IMR-90 (cell line): ENCODE measurements at regions not wholly inside any gene's neighbourhood (a gene's known extent, or its start where the extent isn't known, plus 50 kb on each side); places are given as distances from the start of the nearest gene placed in this dataset.

ENCODE experiments used
- ATAC-seq: fragments of 200-7000 bp; cut with Tn5 transposase; 2 replicates; pipeline ENCODE4 v1.9.1; 2020; ENCODE audit warnings: low read depth, mild to moderate bottlenecking, moderate library complexity
- BruUV-seq: library from RNA; stranded (reverse); fragments of 400-500 nt; replicated peaks from 2 replicates; lab custom pipeline; 2021; lab: Mats Ljungman, UMichigan
- CTCF ChIA-PET: fragments of 300-600 bp; formaldehyde crosslinking; extraction: SDS; loops from one replicate; lab custom pipeline; 2021; ENCODE audit warnings: antibody characterized with exemption; lab: Yijun Ruan, JAX
- POLR2A ChIA-PET: fragments of 300-600 bp; sonication (Branson Sonifier 250); formaldehyde crosslinking; loops from one replicate; lab custom pipeline; 2022; ENCODE audit warnings: antibody characterized with exemption; ENCODE audit not compliant: unreplicated experiment; lab: Charles Lee
- DNase-seq: peaks from one replicate; pipeline ENCODE4 v3.0.0; 2013
- H2AFZ ChIP-seq: replicated peaks from 2 replicates; pipeline ENCODE3; 2013; ENCODE audit warnings: low read length, mild to moderate bottlenecking; ENCODE audit not compliant: poor library complexity
- H2AK5ac ChIP-seq: 2 replicates; pipeline ENCODE4 v1.6.1; 2013; ENCODE audit warnings: low read depth, low read length, inconsistent platforms
- H2AK9ac ChIP-seq: replicated peaks from 2 replicates; pipeline ENCODE3; 2013; ENCODE audit warnings: mild to moderate bottlenecking, low read depth, low read length, moderate library complexity; ENCODE audit not compliant: poor library complexity
- H2BK120ac ChIP-seq: 2 replicates; pipeline ENCODE4 v1.6.1; 2013; ENCODE audit warnings: low read depth, low read length, inconsistent platforms
- H2BK15ac ChIP-seq: 3 replicates; pipeline ENCODE4 v1.6.1; 2013; ENCODE audit warnings: low read depth, low read length, inconsistent platforms
- H2BK20ac ChIP-seq: 2 replicates; pipeline ENCODE4 v1.6.1; 2013; ENCODE audit warnings: low read depth, mild to moderate bottlenecking, inconsistent platforms, low read length, moderate library complexity
- H2BK5ac ChIP-seq: 2 replicates; pipeline ENCODE4 v1.6.1; 2013; ENCODE audit warnings: mild to moderate bottlenecking, low read depth, low read length, inconsistent platforms; ENCODE audit not compliant: poor library complexity, severe bottlenecking
- H3K14ac ChIP-seq: replicated peaks from 2 replicates; pipeline ENCODE4 v1.6.1; 2013; ENCODE audit warnings: low read depth, low read length, inconsistent platforms
- H3K18ac ChIP-seq: 2 replicates; pipeline ENCODE4 v1.6.1; 2013; ENCODE audit warnings: low read depth, low read length, control low read depth
- H3K23ac ChIP-seq: 2 replicates; pipeline ENCODE4 v1.6.1; 2013; ENCODE audit warnings: low read depth, low read length, inconsistent platforms
- H3K27ac ChIP-seq: 2 replicates; pipeline ENCODE4 v1.5.1; 2013; ENCODE audit warnings: mild to moderate bottlenecking, control low read depth, low read length; ENCODE audit not compliant: insufficient read depth
- H3K27me3 ChIP-seq: 2 replicates; pipeline ENCODE4 v1.6.1; 2013; ENCODE audit warnings: low read length; ENCODE audit not compliant: control insufficient read depth, insufficient read depth
- H3K36me3 ChIP-seq: 2 replicates; pipeline ENCODE4 v1.6.1; 2013; ENCODE audit warnings: low read length, mixed read lengths; ENCODE audit not compliant: control insufficient read depth, insufficient read depth
- H3K4ac ChIP-seq: 2 replicates; pipeline ENCODE4 v1.6.1; 2013; ENCODE audit warnings: low read depth, low read length, inconsistent platforms
- H3K4me1 ChIP-seq: 2 replicates; pipeline ENCODE4 v1.6.1; 2013; ENCODE audit warnings: low read length, mixed read lengths; ENCODE audit not compliant: control insufficient read depth, insufficient read depth
- H3K4me2 ChIP-seq: 2 replicates; pipeline ENCODE4 v1.6.1; 2013; ENCODE audit warnings: low read depth, mild to moderate bottlenecking, control low read depth, low read length, moderate library complexity
- H3K4me3 ChIP-seq: 2 replicates; pipeline ENCODE4 v1.5.1; 2013; ENCODE audit warnings: low read depth, mild to moderate bottlenecking, control low read depth, low read length, moderate library complexity; ENCODE audit not compliant: insufficient read depth
- H3K56ac ChIP-seq: 2 replicates; pipeline ENCODE4 v1.6.1; 2013; ENCODE audit warnings: low read length, inconsistent platforms; ENCODE audit not compliant: insufficient read depth; ENCODE audit errors: extremely low read depth
- H3K79me1 ChIP-seq, 2 experiments: 2 replicates each; pipeline ENCODE4 v1.6.1; 2013; ENCODE audit warnings: low read length in 2 of 2, inconsistent platforms in 1 of 2, low read depth in 1 of 2
- H3K9ac ChIP-seq: 2 replicates; pipeline ENCODE4 v1.6.1; 2013; ENCODE audit warnings: low read depth, low read length, control low read depth
- H3K9me1 ChIP-seq: 2 replicates; pipeline ENCODE4 v1.6.1; 2013; ENCODE audit warnings: low read length, inconsistent platforms; ENCODE audit not compliant: insufficient read depth
- H3K9me3 ChIP-seq: 2 replicates; pipeline ENCODE4 v1.6.1; 2013; ENCODE audit warnings: low read length; ENCODE audit not compliant: control insufficient read depth, insufficient read depth
- H4K20me1 ChIP-seq: 2 replicates; pipeline ENCODE4 v1.6.1; 2013; ENCODE audit warnings: low read length, inconsistent platforms; ENCODE audit not compliant: insufficient read depth
- H4K5ac ChIP-seq: 2 replicates; pipeline ENCODE4 v1.6.1; 2013; ENCODE audit warnings: mild to moderate bottlenecking, low read depth, low read length, control low read depth
- H4K8ac ChIP-seq, 2 experiments: 2 replicates each; pipeline ENCODE4 v1.6.1; 2013; ENCODE audit warnings: low read depth in 2 of 2, low read length in 2 of 2, control low read depth in 1 of 2, inconsistent platforms in 1 of 2
- H4K91ac ChIP-seq: 2 replicates; pipeline ENCODE4 v1.6.1; 2013; ENCODE audit warnings: low read depth, low read length, inconsistent platforms; ENCODE audit not compliant: insufficient read depth
- BHLHE40 ChIP-seq: fragments of 150-350 bp; IDR thresholded peaks from 2 replicates; pipeline ENCODE4 v1.6.1; 2016; ENCODE audit warnings: mild to moderate bottlenecking, low read depth, low read length
- CEBPB ChIP-seq: IDR thresholded peaks from 2 replicates; pipeline ENCODE4 v1.6.1; 2012; ENCODE audit warnings: low read depth, low read length, improper control_type of control experiment
- CHD1 ChIP-seq: IDR thresholded peaks from 2 replicates; pipeline ENCODE4 v1.6.1; 2012; ENCODE audit warnings: low read depth, low read length, improper control_type of control experiment
- CTCF ChIP-seq: conservative IDR thresholded peaks from 2 replicates; pipeline ENCODE4 v1.5.1; 2012; ENCODE audit warnings: mild to moderate bottlenecking, low read depth, low read length, improper control_type of control experiment
- ELK1 ChIP-seq: fragments of 150-350 bp; IDR thresholded peaks from 2 replicates; pipeline ENCODE4 v1.6.1; 2016; ENCODE audit warnings: low read depth, mild to moderate bottlenecking, low read length, moderate library complexity, borderline replicate concordance
- FOS ChIP-seq: fragments of 150-350 bp; IDR thresholded peaks from 2 replicates; pipeline ENCODE4 v1.6.1; 2016; ENCODE audit warnings: low read depth, low read length
- MAFK ChIP-seq: IDR thresholded peaks from 2 replicates; pipeline ENCODE4 v1.6.1; 2012; ENCODE audit warnings: low read depth, low read length, improper control_type of control experiment
- MAZ ChIP-seq: IDR thresholded peaks from 2 replicates; pipeline ENCODE4 v1.6.1; 2012; ENCODE audit warnings: low read depth, mild to moderate bottlenecking, low read length, improper control_type of control experiment, moderate library complexity, borderline replicate concordance
- MXI1 ChIP-seq: IDR thresholded peaks from 2 replicates; pipeline ENCODE4 v1.6.1; 2012; ENCODE audit warnings: low read depth, mild to moderate bottlenecking, low read length, moderate library complexity, borderline replicate concordance
- NFE2L2 ChIP-seq: fragments of 150-350 bp; IDR thresholded peaks from 2 replicates; pipeline ENCODE4 v1.6.1; 2016; ENCODE audit warnings: low read depth, mild to moderate bottlenecking, low read length
- POLR2A ChIP-seq: IDR thresholded peaks from 2 replicates; pipeline ENCODE4 v1.6.1; 2012; ENCODE audit warnings: mild to moderate bottlenecking, low read depth, low read length
- RAD21 ChIP-seq: IDR thresholded peaks from 2 replicates; pipeline ENCODE4 v1.6.1; 2012; ENCODE audit warnings: low read length, improper control_type of control experiment
- RCOR1 ChIP-seq: IDR thresholded peaks from 2 replicates; pipeline ENCODE4 v1.6.1; 2012; ENCODE audit warnings: mild to moderate bottlenecking, low read length, improper control_type of control experiment; ENCODE audit not compliant: insufficient replicate concordance
- RFX5 ChIP-seq: IDR thresholded peaks from 2 replicates; pipeline ENCODE4 v1.8.0; 2012; ENCODE audit warnings: low read depth, mild to moderate bottlenecking, low read length, moderate library complexity
- SMC3 ChIP-seq: fragments of 150-350 bp; IDR thresholded peaks from 2 replicates; pipeline ENCODE4 v1.6.1; 2016; ENCODE audit warnings: low read depth, mild to moderate bottlenecking, antibody characterized with exemption, low read length, moderate library complexity
- USF2 ChIP-seq: fragments of 150-350 bp; IDR thresholded peaks from 2 replicates; pipeline ENCODE4 v1.6.1; 2017; ENCODE audit warnings: mild to moderate bottlenecking, antibody characterized with exemption, low read length, low read depth
- WGBS, 2 experiments: methylation state at CpG; one replicate each; pipeline versions ENCODE4 v1.1.5 to v1.1.7; 2013; ENCODE audit warnings: missing lambda C conversion rate in 2 of 2; ENCODE audit not compliant: insufficient read length in 1 of 2; ENCODE audit errors: extremely low coverage in 2 of 2; 5-methylcytosine and 5-hydroxymethylcytosine counted together
- dilution Hi-C: fragments of 300-500 bp; cut with HindIII; formaldehyde crosslinking; loops from one replicate; pipeline ENCODE4 v1.14.3; 2018; ENCODE audit warnings: low sequenced_read_pairs; ENCODE audit not compliant: unreplicated experiment
- in situ Hi-C: fragments of 300-500 bp; cut with MboI; formaldehyde crosslinking; loops from 3 replicates; pipeline ENCODE4 v1.14.3; 2019; ENCODE audit warnings: low sequenced_read_pairs, inconsistent platforms, mixed read lengths
- intact Hi-C: fragments of 100-400 bp; cut with micrococcal nuclease; formaldehyde crosslinking; loops from 2 replicates; pipeline ENCODE4 v1.10.0; 2022

- no peak overlapping the region for H3K4me2 ChIP-seq
- no peaks in the 10 kb centered on the region for H3K4me1 ChIP-seq
- H3K27ac ChIP-seq: no peak overlapping the region
- dilution Hi-C loops (no loop called here), in situ Hi-C loops (no loop called here), intact Hi-C loops (no loop called here)
- no peak overlapping the region for H3K4me3 ChIP-seq
- no TSS peak for BruUV-seq
- H3K14ac ChIP-seq: no peak overlapping the region
- H3K36me3 ChIP-seq: no peaks in the 10 kb centered on the region
- no peak overlapping the region for H2BK120ac ChIP-seq
- TF ChIP-seq CHD1 (no peak), RFX5 (no peak), BHLHE40 (no peak), CEBPB (no peak), POLR2A (no peak), USF2 (no peak), RAD21 (no peak), ELK1 (no peak), RCOR1 (no peak), MAZ (no peak), CTCF (no peak), SMC3 (no peak), NFE2L2 (no peak), MXI1 (no peak), FOS (no peak), MAFK (no peak)
- no peak for DNase-seq
- H3K9ac ChIP-seq: no peak overlapping the region
- H2BK20ac ChIP-seq: no peak overlapping the region
- no peaks in the 10 kb centered on the region for H3K9me1 ChIP-seq
- ATAC-seq: no peak
- H2BK5ac ChIP-seq: no peak overlapping the region
- H3K23ac ChIP-seq: no peak overlapping the region
- no peak overlapping the region for H4K5ac ChIP-seq
- H2AK5ac ChIP-seq: no peak overlapping the region
- ChIA-PET CTCF (no interaction called here), POLR2A (interaction anchor here (0.7 kb wide), 1 partner anchor 37 kb away, joined by 3 read pairs; no protein-coding TSS in a partner anchor)
- no peak overlapping the region for H3K4ac ChIP-seq
- H4K20me1 ChIP-seq: no peaks in the 10 kb centered on the region
- no peak overlapping the region for H2AK9ac ChIP-seq
- peak overlapping the region; percentile 14 for H2AFZ ChIP-seq
- H3K9me3 ChIP-seq: no peaks in the 10 kb centered on the region
- WGBS, 2 experiments: no CpG with 5 or more reads among the region's 1 CpG
- no peak overlapping the region for H3K56ac ChIP-seq
- H2BK15ac ChIP-seq: no peak overlapping the region
- no peak overlapping the region for H3K18ac ChIP-seq
- H4K91ac ChIP-seq: no peak overlapping the region
- no peaks in the 10 kb centered on the region for H3K79me1 ChIP-seq
- H3K27me3 ChIP-seq: no peaks in the 10 kb centered on the region
- H4K8ac ChIP-seq: no peak overlapping the region
Observed at GRCh38 chr5:99005506-99005905, 76.7 kb upstream of the CHD1 start.
